ENCODE measurements at regions not wholly inside any gene's neighbourhood (a gene's known extent, or its start where the extent isn't known, plus 50 kb on each side); places are given as distances from the start of the nearest gene placed in this dataset.

DNA sequence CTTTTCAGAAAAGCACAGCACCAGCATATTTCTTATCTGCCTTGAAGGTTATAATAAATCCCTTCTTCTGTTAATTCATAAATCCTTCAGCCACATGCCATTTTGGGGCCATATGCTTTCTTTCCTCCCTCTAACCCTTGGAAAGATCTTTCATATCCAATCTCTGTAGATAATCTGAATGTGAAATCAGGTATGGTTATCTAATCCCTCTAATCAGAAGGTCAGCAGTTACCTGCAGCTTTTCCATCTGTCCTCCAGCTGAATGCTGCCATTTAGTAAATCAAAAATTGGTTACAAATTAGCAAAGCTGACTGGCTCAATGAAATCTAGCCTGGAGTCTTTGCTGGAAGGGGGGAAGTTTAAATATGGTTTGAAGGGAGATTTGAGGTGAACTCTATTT, 230.5 kb downstream of the PIK3C3 start:
- no peak overlapping the region for H3K27ac ChIP-seq
- TF ChIP-seq, protein P1, sequence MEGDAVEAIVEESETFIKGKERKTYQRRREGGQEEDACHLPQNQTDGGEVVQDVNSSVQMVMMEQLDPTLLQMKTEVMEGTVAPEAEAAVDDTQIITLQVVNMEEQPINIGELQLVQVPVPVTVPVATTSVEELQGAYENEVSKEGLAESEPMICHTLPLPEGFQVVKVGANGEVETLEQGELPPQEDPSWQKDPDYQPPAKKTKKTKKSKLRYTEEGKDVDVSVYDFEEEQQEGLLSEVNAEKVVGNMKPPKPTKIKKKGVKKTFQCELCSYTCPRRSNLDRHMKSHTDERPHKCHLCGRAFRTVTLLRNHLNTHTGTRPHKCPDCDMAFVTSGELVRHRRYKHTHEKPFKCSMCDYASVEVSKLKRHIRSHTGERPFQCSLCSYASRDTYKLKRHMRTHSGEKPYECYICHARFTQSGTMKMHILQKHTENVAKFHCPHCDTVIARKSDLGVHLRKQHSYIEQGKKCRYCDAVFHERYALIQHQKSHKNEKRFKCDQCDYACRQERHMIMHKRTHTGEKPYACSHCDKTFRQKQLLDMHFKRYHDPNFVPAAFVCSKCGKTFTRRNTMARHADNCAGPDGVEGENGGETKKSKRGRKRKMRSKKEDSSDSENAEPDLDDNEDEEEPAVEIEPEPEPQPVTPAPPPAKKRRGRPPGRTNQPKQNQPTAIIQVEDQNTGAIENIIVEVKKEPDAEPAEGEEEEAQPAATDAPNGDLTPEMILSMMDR (IDR thresholded peaks at IDR 0.05): no peak
- no peak for TF ChIP-seq POLR2A (IDR thresholded peaks at IDR 0.05)
- no peaks in the 10 kb centered on the region for H3K36me3 ChIP-seq
- ATAC-seq (no peak), DNase-seq (no peak)
- H3K4me1 ChIP-seq: peaks cover 0 to 7% (median 0%) of the 10 kb centered on the region in 12 donors
- no peaks in the 10 kb centered on the region for H3K9me3 ChIP-seq
- intact Hi-C loops (cut with DNase I): no loop called here
- no peaks in the 10 kb centered on the region for H3K27me3 ChIP-seq
- no peak overlapping the region for H3K4me3 ChIP-seq

DNA sequence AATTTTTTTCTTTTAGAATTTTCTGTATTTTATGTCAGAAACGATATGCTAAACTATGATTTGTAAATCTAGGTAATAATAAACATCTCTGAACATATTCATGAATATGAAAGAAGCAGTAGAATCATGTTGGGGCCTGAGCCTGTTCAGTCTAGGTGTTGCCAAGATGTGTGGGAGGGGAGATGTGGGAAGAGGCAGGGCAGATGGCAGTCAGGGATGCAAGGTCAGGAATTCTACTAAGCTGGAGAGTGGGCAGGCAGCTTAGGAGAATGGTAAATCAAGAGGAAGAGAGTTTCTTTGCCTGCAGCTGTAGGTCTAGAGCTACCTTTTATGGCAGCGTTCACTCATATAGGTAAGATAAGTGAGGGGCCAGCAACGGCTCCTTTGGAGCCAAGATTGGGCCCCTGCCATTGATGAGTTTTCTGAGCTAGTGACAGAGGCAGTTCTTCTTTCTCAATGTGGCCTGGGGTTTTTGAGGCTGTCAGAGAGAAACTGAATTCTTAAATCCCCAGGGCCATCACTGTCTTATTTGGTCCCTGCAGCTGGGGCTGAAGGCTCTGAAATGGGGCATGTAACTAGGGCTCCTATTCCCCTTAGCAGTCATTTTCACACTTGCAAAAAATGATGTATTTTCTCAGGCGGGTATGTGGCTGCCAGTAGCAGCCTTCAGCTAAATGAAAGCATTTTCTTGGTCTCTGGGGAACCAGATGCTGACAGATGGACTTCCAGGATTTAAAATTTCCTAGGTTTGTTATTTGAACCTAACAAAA, 232.8 kb downstream of the PIK3C3 start:
- DNase-seq (no peak), ATAC-seq (no peak)
- Histone ChIP-seq H3K27me3 (no peaks in the 10 kb centered on the region), H3K9me3 (no peaks in the 10 kb centered on the region), H3K4me1 (peaks cover 0 to 7% (median 0%) of the 10 kb centered on the region in 12 donors), H3K4me3 (no peak overlapping the region), H3K36me3 (no peaks in the 10 kb centered on the region), H3K27ac (no peak overlapping the region)
- 62 to 71% (median 67%) methylated on average over 4 of the region's 4 CpGs for WGBS, 4 donors
- intact Hi-C loops (cut with DNase I): no loop called here
- no peak for TF ChIP-seq POLR2A (IDR thresholded peaks at IDR 0.05)
- TF ChIP-seq, protein P1 (IDR thresholded peaks at IDR 0.05): no peak

DNA sequence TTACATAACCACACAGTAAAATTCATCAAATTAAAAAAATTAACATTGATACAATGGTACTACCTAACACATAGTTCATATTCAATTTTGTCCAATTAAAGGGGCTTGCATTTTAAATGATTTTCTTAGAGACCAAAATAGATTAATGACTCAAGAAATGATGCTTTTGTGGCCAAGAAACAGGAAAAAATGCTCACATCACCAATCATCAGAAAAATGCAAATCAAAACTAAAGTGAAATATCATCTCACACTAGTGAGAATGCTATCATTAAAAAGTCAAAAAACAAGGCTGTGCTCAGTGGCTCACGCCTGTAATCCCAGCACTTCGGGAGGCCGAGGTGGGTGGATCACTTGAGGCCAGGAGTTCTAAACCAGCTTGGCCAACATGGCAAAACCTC, 235.6 kb downstream of the PIK3C3 start:
- intact Hi-C loops (cut with DNase I): no loop called here
- H3K27me3 ChIP-seq: no peaks in the 10 kb centered on the region
- ATAC-seq: no peak
- no peak overlapping the region for H3K4me3 ChIP-seq
- DNase-seq: no peak
- H3K36me3 ChIP-seq: no peaks in the 10 kb centered on the region
- no peaks in the 10 kb centered on the region for H3K4me1 ChIP-seq
- no peaks in the 10 kb centered on the region for H3K9me3 ChIP-seq
- WGBS, 4 donors: 76 to 87% (median 85%) methylated on average over 3 of the region's 3 CpGs
- TF ChIP-seq, protein P1 (IDR thresholded peaks at IDR 0.05): no peak
- no peak for TF ChIP-seq POLR2A (IDR thresholded peaks at IDR 0.05)
- H3K27ac ChIP-seq: no peak overlapping the region

DNA sequence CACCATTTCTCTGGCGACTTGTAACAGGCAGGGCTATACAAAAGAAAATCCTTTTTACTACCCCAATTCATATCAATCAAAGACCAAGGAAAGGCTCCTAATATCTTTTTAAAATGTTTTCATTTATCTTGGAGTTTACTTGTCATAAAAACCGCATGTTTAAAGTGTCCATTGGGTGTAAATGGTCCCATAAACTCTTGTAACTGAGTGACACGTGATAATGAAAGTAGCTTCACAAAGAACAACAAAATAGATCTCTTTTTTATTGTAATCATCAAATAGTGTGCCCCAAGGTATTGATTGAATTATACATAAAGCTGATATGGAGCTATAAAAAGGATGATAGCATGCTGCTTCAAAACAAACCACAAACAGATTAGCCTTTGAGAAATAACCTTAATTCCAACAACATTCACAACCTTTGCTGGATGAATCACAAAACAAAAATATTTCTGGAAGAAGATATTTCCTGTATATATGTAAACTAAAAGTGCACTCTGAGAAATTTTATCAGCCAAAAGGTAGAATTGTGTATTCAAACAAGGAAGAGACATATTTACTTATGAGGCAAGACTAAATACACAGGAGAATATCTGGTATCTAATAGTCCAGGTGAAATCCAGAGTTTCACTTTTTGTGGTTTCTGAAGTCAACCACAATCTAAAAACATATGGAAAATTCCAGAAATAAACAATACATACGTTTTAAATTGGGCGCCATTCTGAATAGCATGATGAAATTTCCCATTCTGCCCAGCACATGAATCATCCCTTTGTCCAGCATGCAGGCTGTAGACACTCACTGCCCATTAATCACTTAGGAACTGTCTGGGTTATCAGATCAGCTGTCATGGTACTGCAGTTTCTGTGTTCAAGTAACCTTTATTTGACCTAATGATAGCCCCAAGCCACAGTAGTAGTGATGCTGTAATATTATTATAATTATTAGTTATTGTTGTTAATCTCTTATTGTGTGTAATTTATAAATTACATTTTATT, 237.5 kb downstream of the PIK3C3 start:
- H3K36me3 ChIP-seq: no peaks in the 10 kb centered on the region
- ATAC-seq: no peak
- no peaks in the 10 kb centered on the region for H3K27me3 ChIP-seq
- WGBS, 4 donors: 65 to 72% (median 71%) methylated on average over 5 of the region's 5 CpGs
- intact Hi-C loops (cut with DNase I): no loop called here
- TF ChIP-seq POLR2A (IDR thresholded peaks at IDR 0.05): no peak
- no peak overlapping the region for H3K27ac ChIP-seq
- DNase-seq: no peak
- H3K4me1 ChIP-seq: no peaks in the 10 kb centered on the region
- H3K4me3 ChIP-seq: no peak overlapping the region
- no peaks in the 10 kb centered on the region for H3K9me3 ChIP-seq

All from heart left ventricle (tissue), 16 donors.